NCI-H460 (cell line): ENCODE measurements at regions not wholly inside any gene's neighbourhood (a gene's known extent, or its start where the extent isn't known, plus 50 kb on each side); places are given as distances from the start of the nearest gene placed in this dataset.

Source experiments
- DNase-seq: peaks from one replicate; pipeline ENCODE4 v3.0.0-alpha.2; 2016; ENCODE audit warnings: low read depth; ENCODE audit errors: extremely low read depth

GRCh38 chr4:134027931-134028330, 173.7 kb downstream of the PABPC4L start:
- DNase-seq, result no peak

GRCh38 chr4:134024251-134024650, 177.3 kb downstream of the PABPC4L start:
- DNase-seq, result peak; percentile 30

- DNase-seq, result no peak
Observed at GRCh38 chr4:134019657-134020056, 181.9 kb downstream of the PABPC4L start.

GRCh38 chr4:134018846-134019245, 182.7 kb downstream of the PABPC4L start:
- DNase-seq, result no peak

- no peak for DNase-seq
Observed at GRCh38 chr4:134001057-134001456, 200.5 kb downstream of the PABPC4L start.

GRCh38 chr4:133997436-133997835, 204.2 kb downstream of the PABPC4L start:
- DNase-seq, result no peak

- no peak for DNase-seq
Observed at GRCh38 chr4:133996431-133997121, 205.0 kb downstream of the PABPC4L start.

GRCh38 chr4:133995243-133995960, 206.2 kb downstream of the PABPC4L start:
- no peak for DNase-seq

GRCh38 chr4:133982533-133983224, 218.9 kb downstream of the PABPC4L start:
- no peak for DNase-seq

GRCh38 chr4:133981327-133981726, 220.3 kb downstream of the PABPC4L start:
- no peak for DNase-seq

- DNase-seq, result no peak
Observed at GRCh38 chr4:133972586-133972985, 229.0 kb downstream of the PABPC4L start.

- DNase-seq, result no peak
Observed at GRCh38 chr4:133969202-133969848, 232.3 kb downstream of the PABPC4L start.

GRCh38 chr4:133968174-133968573, 233.4 kb downstream of the PABPC4L start:
- DNase-seq, result no peak

GRCh38 chr4:133960975-133961374, 240.6 kb downstream of the PABPC4L start:
- no peak for DNase-seq

- no peak for DNase-seq
Observed at GRCh38 chr4:133943081-133943480, 258.5 kb downstream of the PABPC4L start.

GRCh38 chr4:133938061-133938460, 263.5 kb downstream of the PABPC4L start:
- no peak for DNase-seq

- no peak for DNase-seq
Observed at GRCh38 chr4:133929531-133930239, 271.9 kb downstream of the PABPC4L start.

GRCh38 chr4:133921280-133922195, 280.1 kb downstream of the PABPC4L start:
- DNase-seq, result no peak

GRCh38 chr4:133920236-133920635, 281.4 kb downstream of the PABPC4L start:
- DNase-seq, result no peak

- DNase-seq, result no peak
Observed at GRCh38 chr4:133910165-133910564, 291.4 kb downstream of the PABPC4L start.
